Endothelial cell of umbilical vein (primary cell): ENCODE measurements at regions not wholly inside any gene's neighbourhood (a gene's known extent, or its start where the extent isn't known, plus 50 kb on each side); places are given as distances from the start of the nearest gene placed in this dataset.

Experiments
- BruUV-seq: library from RNA; stranded (reverse); fragments of 400-500 nt; replicated peaks from 2 replicates; lab custom pipeline; 2021; lab: Mats Ljungman, UMichigan
- CTCF ChIA-PET: fragments of 300-600, 350-600 bp; sonication (Branson Sonifier 250); formaldehyde crosslinking; loops from one replicate; lab custom pipeline; 2021; ENCODE audit warnings: antibody characterized with exemption, inconsistent platforms; lab: Charles Lee
- POLR2A ChIA-PET: fragments of 300-600, 350-600 bp; sonication (Branson Sonifier 250); formaldehyde crosslinking; loops from one replicate; lab custom pipeline; 2021; ENCODE audit warnings: antibody characterized with exemption, inconsistent platforms; lab: Charles Lee
- DNase-seq: peaks from one replicate; pipeline ENCODE4 v3.0.0-alpha.2; 2011; ENCODE audit warnings: low read depth, low spot score
- FAIRE-seq: peaks from 2 replicates; lab custom pipeline; 2011; peaks lifted over from hg19 to GRCh38; lab: Jason Lieb, UNC
- H2AFZ ChIP-seq: 2 replicates; pipeline ENCODE4 v1.6.0; 2012; ENCODE audit warnings: low read depth, low read length, control low read depth, inconsistent platforms
- H3K27ac ChIP-seq: 2 replicates; pipeline ENCODE4 v1.5.1; 2011; ENCODE audit warnings: low read depth, mild to moderate bottlenecking, control low read depth, low read length, moderate library complexity; ENCODE audit not compliant: insufficient read depth
- H3K27me3 ChIP-seq, 2 experiments: 2 replicates each; pipeline versions ENCODE4 v1.6.0 to v1.6.1; 2011; ENCODE audit warnings: low read length in 2 of 2, mixed read lengths in 1 of 2; ENCODE audit not compliant: control insufficient read depth in 2 of 2, insufficient read depth in 2 of 2
- H3K36me3 ChIP-seq, 2 experiments: 2 replicates in 1 of 2; 3 replicates in 1 of 2; pipeline ENCODE4 v1.5.1; 2011; ENCODE audit warnings: low read length in 2 of 2, mild to moderate bottlenecking in 1 of 2, moderate library complexity in 1 of 2; ENCODE audit not compliant: control insufficient read depth in 2 of 2, insufficient read depth in 2 of 2; ENCODE audit errors: extremely low read depth in 1 of 2
- H3K4me1 ChIP-seq: 3 replicates; pipeline ENCODE4 v1.5.1; 2011; ENCODE audit warnings: mild to moderate bottlenecking, low read length; ENCODE audit not compliant: control insufficient read depth, insufficient read depth; ENCODE audit errors: extremely low read depth
- H3K4me2 ChIP-seq: 2 replicates; pipeline ENCODE4 v1.6.1; 2011; ENCODE audit warnings: low read length, control low read depth, mixed read lengths; ENCODE audit not compliant: insufficient read depth
- H3K4me3 ChIP-seq, 3 experiments: fragments of 200-600 bp in 1 of 3; sonication (generic), shearing (Covaris generic) in 1 of 3; replicated peaks in 1 of 3; 2 replicates each; pipeline ENCODE4 v1.5.1; 2011 to 2016; ENCODE audit warnings: control low read depth in 3 of 3, low read length in 3 of 3, mild to moderate bottlenecking in 2 of 3, inconsistent platforms in 1 of 3, low read depth in 1 of 3, moderate library complexity in 1 of 3; ENCODE audit not compliant: insufficient read depth in 1 of 3
- H3K79me2 ChIP-seq: 2 replicates; pipeline ENCODE4 v1.6.0; 2012; ENCODE audit warnings: low read length, inconsistent platforms; ENCODE audit not compliant: control insufficient read depth, insufficient read depth
- H3K9ac ChIP-seq: replicated peaks from 2 replicates; pipeline ENCODE3; 2011; ENCODE audit warnings: low read length, control low read depth; ENCODE audit not compliant: insufficient read depth; ENCODE audit errors: extremely low read depth
- H3K9me1 ChIP-seq: replicated peaks from 3 replicates; pipeline ENCODE4 v1.6.0; 2011; ENCODE audit warnings: mild to moderate bottlenecking, low read length; ENCODE audit not compliant: control insufficient read depth, insufficient read depth; ENCODE audit errors: extremely low read depth
- H3K9me3 ChIP-seq: replicated peaks from 2 replicates; pipeline ENCODE4 v1.5.1; 2012; ENCODE audit warnings: low read length, inconsistent platforms; ENCODE audit not compliant: control insufficient read depth, insufficient read depth
- H4K20me1 ChIP-seq: replicated peaks from 2 replicates; pipeline ENCODE3; 2011; ENCODE audit warnings: mild to moderate bottlenecking, low read length; ENCODE audit not compliant: control insufficient read depth, insufficient read depth; ENCODE audit errors: extremely low read depth
- CTCF ChIP-seq, 2 donors: IDR thresholded peaks; 1 replicate in 1 of 2; 2 replicates in 1 of 2; pipeline ENCODE4 v1.5.1; 2011; ENCODE audit warnings: low read length in 2 of 2, mild to moderate bottlenecking in 2 of 2, moderate library complexity in 2 of 2, control low read depth in 1 of 2, inconsistent platforms in 1 of 2, low read depth in 1 of 2; ENCODE audit not compliant: insufficient read depth in 1 of 2; ENCODE audit errors: extremely low read depth in 1 of 2
- EZH2 ChIP-seq: IDR thresholded peaks from 2 replicates; pipeline ENCODE4 v1.6.1; 2012; ENCODE audit warnings: borderline replicate concordance, low read depth, mild to moderate bottlenecking, moderate library complexity, low read length, inconsistent platforms; ENCODE audit not compliant: severe bottlenecking
- FOS ChIP-seq: IDR thresholded peaks from 2 replicates; pipeline ENCODE4 v1.6.1; 2011; ENCODE audit warnings: mild to moderate bottlenecking, low read length, moderate library complexity, borderline replicate concordance; ENCODE audit not compliant: insufficient read depth
- GATA2 ChIP-seq: IDR thresholded peaks from 2 replicates; pipeline ENCODE4 v1.7.0; 2011; ENCODE audit warnings: low read depth, mild to moderate bottlenecking, moderate library complexity, mixed read lengths, low read length; ENCODE audit not compliant: insufficient read length, insufficient read depth
- JUN ChIP-seq: IDR thresholded peaks from 2 replicates; pipeline ENCODE4 v1.6.1; 2011; ENCODE audit warnings: borderline replicate concordance, low read depth; ENCODE audit not compliant: insufficient read length, insufficient read depth
- MYC ChIP-seq: IDR thresholded peaks from one replicate; pipeline ENCODE4 v1.6.1; 2011; ENCODE audit warnings: mild to moderate bottlenecking, low read depth, low read length
- POLR2A ChIP-seq: IDR thresholded peaks from 2 replicates; pipeline ENCODE4 v1.6.1; 2012; ENCODE audit warnings: low read depth, mild to moderate bottlenecking, control low read depth, low read length
- POLR2AphosphoS5 ChIP-seq: IDR thresholded peaks from 2 replicates; pipeline ENCODE4 v1.6.1; 2012; ENCODE audit warnings: low read depth, mild to moderate bottlenecking, control low read depth, low read length, moderate library complexity; ENCODE audit not compliant: insufficient read depth
- dilution Hi-C: fragments of 300-500 bp; cut with MboI; formaldehyde crosslinking; loops from one replicate; pipeline ENCODE4 v1.15.0; 2019; ENCODE audit warnings: low sequenced_read_pairs; ENCODE audit not compliant: extremely low pct_ligation_motif_present
- intact Hi-C: fragments of 100-400 bp; cut with micrococcal nuclease; formaldehyde crosslinking; loops from one replicate; pipeline ENCODE4 v1.10.0; 2022
- TF ChIP-seq, protein P1 (sequence below): IDR thresholded peaks from 2 replicates; pipeline ENCODE4 v1.6.1; 2011; ENCODE audit not compliant: insufficient read depth, insufficient read length

- dilution Hi-C loops: no loop called here
- no peaks in the 10 kb centered on the region for H3K36me3 ChIP-seq
- H3K9me1 ChIP-seq: no peaks in the 10 kb centered on the region
- H3K9me3 ChIP-seq: no peaks in the 10 kb centered on the region
- no TSS peak for BruUV-seq
- H3K9ac ChIP-seq: no peak overlapping the region
- H3K4me1 ChIP-seq: no peaks in the 10 kb centered on the region
- no peaks in the 10 kb centered on the region for H3K79me2 ChIP-seq
- ChIA-PET POLR2A (no interaction called here), CTCF (interaction anchor here (1.7 kb wide), 1 partner anchor 81 kb away, joined by 4 read pairs; no protein-coding TSS in a partner anchor)
- H4K20me1 ChIP-seq: no peaks in the 10 kb centered on the region
- no peak for TF ChIP-seq EZH2
- TF ChIP-seq, protein P1, sequence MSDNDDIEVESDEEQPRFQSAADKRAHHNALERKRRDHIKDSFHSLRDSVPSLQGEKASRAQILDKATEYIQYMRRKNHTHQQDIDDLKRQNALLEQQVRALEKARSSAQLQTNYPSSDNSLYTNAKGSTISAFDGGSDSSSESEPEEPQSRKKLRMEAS: no peak
- TF ChIP-seq POLR2AphosphoS5: no peak
- no peak for TF ChIP-seq JUN
- TF ChIP-seq CTCF (IDR thresholded peaks at IDR 0.05; ENCODE audit: extremely low read depth in 1 of 2, insufficient read depth in 1 of 2, low read depth in 1 of 2, low read length in 2 of 2): no peak
- no peak for TF ChIP-seq POLR2A
- TF ChIP-seq GATA2: no peak
- TF ChIP-seq MYC: no peak
- no peak for TF ChIP-seq FOS
- FAIRE-seq (no peak), DNase-seq (no peak)
- H3K27ac ChIP-seq: no peak overlapping the region
- H2AFZ ChIP-seq: no peak overlapping the region
- intact Hi-C loops: no loop called here
- H3K4me3 ChIP-seq: no peak overlapping the region
- no peak overlapping the region for H3K4me2 ChIP-seq
- peaks cover 0 to 13% of the 10 kb centered on the region in 2 experiments for H3K27me3 ChIP-seq
Measured at GRCh38 chr5:82445726-82446335, 167.7 kb upstream of the RPS23 start.
